ENCODE measurements at regions not wholly inside any gene's neighbourhood (a gene's known extent, or its start where the extent isn't known, plus 50 kb on each side); places are given as distances from the start of the nearest gene placed in this dataset.

GRCh38 chr1:82116105-82116504 is 315.4 kb downstream of the ADGRL2 start:
- no peaks in the 10 kb centered on the region for H3K9me3 ChIP-seq (ENCODE audit: severe bottlenecking)
- no peak overlapping the region for H3K27ac ChIP-seq (ENCODE audit: poor library complexity, severe bottlenecking)
- no peak overlapping the region for H3K4me3 ChIP-seq (ENCODE audit: severe bottlenecking)
- H3K4me1 ChIP-seq (ENCODE audit: insufficient read depth, poor library complexity, severe bottlenecking) = no peaks in the 10 kb centered on the region
- no peak for TF ChIP-seq CTCF (IDR thresholded peaks at IDR 0.05; ENCODE audit: poor library complexity, severe bottlenecking)
- no peaks in the 10 kb centered on the region for H3K36me3 ChIP-seq (ENCODE audit: low read depth)
- no peak for DNase-seq (ENCODE audit: low spot score)
- no peak for ATAC-seq (ENCODE audit: low read depth)
- H3K27me3 ChIP-seq (ENCODE audit: insufficient read depth, poor library complexity, severe bottlenecking) = no peaks in the 10 kb centered on the region

DNA sequence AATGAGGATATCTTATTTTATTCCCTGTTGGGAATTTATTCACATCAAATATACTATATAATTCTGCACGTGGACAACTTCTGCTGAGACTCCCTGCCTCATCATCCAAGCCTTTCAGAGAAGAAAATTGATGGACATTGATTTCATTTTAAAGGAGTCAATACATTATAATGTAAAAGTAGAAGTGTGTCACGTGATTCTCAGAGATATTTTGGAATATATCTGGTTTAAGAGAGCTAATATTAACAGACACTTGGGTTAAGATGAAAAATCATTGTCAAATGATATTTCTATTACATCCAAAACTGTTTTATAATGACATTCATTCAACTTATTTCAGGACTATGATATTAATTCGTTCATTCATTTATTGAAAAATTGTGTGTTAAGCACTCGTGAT is 314.2 kb downstream of the ADGRL2 start:
- TF ChIP-seq CTCF (IDR thresholded peaks at IDR 0.05; ENCODE audit: poor library complexity, severe bottlenecking) = no peak
- no peaks in the 10 kb centered on the region for H3K9me3 ChIP-seq (ENCODE audit: severe bottlenecking)
- no peaks in the 10 kb centered on the region for H3K4me1 ChIP-seq (ENCODE audit: insufficient read depth, poor library complexity, severe bottlenecking)
- no peaks in the 10 kb centered on the region for H3K36me3 ChIP-seq (ENCODE audit: low read depth)
- H3K27ac ChIP-seq (ENCODE audit: poor library complexity, severe bottlenecking) = no peak overlapping the region
- ATAC-seq (ENCODE audit: low read depth) (no peak), DNase-seq (ENCODE audit: low spot score) (no peak)
- H3K27me3 ChIP-seq (ENCODE audit: insufficient read depth, poor library complexity, severe bottlenecking) = no peaks in the 10 kb centered on the region
- no peak overlapping the region for H3K4me3 ChIP-seq (ENCODE audit: severe bottlenecking)

DNA sequence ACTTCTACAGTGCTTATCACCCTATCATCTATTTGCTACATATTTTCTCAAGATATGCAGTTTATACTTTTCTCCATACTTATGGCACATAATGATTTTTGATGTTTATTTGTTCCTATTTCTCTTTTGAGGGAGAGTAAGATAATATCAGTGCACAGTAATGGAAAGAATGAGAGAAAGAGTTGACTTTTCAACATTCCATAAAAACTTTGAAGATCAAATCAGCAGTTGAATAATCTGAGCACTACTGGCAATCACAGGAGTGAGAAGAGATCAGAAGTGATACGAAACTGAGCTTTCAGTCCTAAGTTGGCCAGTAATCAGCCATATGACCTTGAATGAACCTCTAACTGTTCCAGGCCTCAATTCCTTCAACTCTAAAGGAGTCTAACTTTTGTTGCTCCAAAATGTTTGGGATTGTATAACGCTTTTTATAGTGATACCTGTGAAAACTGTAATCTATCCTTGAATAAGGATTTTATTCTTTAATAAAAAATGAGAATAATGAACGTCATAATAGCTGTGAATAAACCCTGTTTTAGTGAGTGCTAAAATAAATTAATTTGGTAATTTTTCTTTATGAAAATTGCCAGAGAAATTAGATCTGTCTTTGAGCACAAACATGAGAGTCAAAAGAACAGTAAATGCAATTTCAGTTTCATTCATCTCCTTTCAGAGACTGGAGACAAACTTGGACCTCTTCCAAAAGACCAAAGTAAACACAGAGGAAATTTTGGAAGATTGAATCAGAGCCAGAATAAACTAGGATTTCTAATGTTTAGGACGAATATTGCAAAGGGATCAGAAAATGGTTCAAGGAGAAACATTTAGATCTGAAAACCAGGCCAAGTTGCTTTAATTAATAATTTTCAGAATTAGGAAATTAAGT is 309.9 kb downstream of the ADGRL2 start:
- no peak overlapping the region for H3K27ac ChIP-seq (ENCODE audit: poor library complexity, severe bottlenecking)
- H3K36me3 ChIP-seq (ENCODE audit: low read depth) = no peaks in the 10 kb centered on the region
- H3K9me3 ChIP-seq (ENCODE audit: severe bottlenecking) = no peaks in the 10 kb centered on the region
- ATAC-seq (ENCODE audit: low read depth) (no peak), DNase-seq (ENCODE audit: low spot score) (no peak)
- no peaks in the 10 kb centered on the region for H3K4me1 ChIP-seq (ENCODE audit: insufficient read depth, poor library complexity, severe bottlenecking)
- H3K27me3 ChIP-seq (ENCODE audit: insufficient read depth, poor library complexity, severe bottlenecking) = no peaks in the 10 kb centered on the region
- TF ChIP-seq CTCF (IDR thresholded peaks at IDR 0.05; ENCODE audit: poor library complexity, severe bottlenecking) = no peak
- H3K4me3 ChIP-seq (ENCODE audit: severe bottlenecking) = no peak overlapping the region

- H3K4me1 ChIP-seq (ENCODE audit: insufficient read depth, poor library complexity, severe bottlenecking) = no peaks in the 10 kb centered on the region
- DNase-seq (ENCODE audit: low spot score) = no peak
- ATAC-seq (ENCODE audit: low read depth) = no peak
These were observed 308.1 kb downstream of the ADGRL2 start for GRCh38 chr1:82108843-82109242.

More at GRCh38 chr1:82108843-82109242, 308.1 kb downstream of the ADGRL2 start:
- Histone ChIP-seq H3K9me3 (ENCODE audit: severe bottlenecking) (no peaks in the 10 kb centered on the region), H3K36me3 (ENCODE audit: low read depth) (no peaks in the 10 kb centered on the region), H3K27ac (ENCODE audit: poor library complexity, severe bottlenecking) (no peak overlapping the region), H3K27me3 (ENCODE audit: insufficient read depth, poor library complexity, severe bottlenecking) (no peaks in the 10 kb centered on the region), H3K4me3 (ENCODE audit: severe bottlenecking) (no peak overlapping the region)
- no peak for TF ChIP-seq CTCF (IDR thresholded peaks at IDR 0.05; ENCODE audit: poor library complexity, severe bottlenecking)
